Left renal pelvis (tissue), 4 donors: ENCODE measurements at regions not wholly inside any gene's neighbourhood (a gene's known extent, or its start where the extent isn't known, plus 50 kb on each side); places are given as distances from the start of the nearest gene placed in this dataset.
"Not testable (repeated sequence)": the region's sequence is repeated elsewhere in the genome, so short reads cannot be mapped to it uniquely, and the experiment has no call there.

Experiments
- DNase-seq, 4 donors: peaks; one replicate each; pipeline ENCODE4 v3.0.0-alpha.2; 2013; ENCODE audit warnings: low read depth in 4 of 4, low spot score in 3 of 4

DNA sequence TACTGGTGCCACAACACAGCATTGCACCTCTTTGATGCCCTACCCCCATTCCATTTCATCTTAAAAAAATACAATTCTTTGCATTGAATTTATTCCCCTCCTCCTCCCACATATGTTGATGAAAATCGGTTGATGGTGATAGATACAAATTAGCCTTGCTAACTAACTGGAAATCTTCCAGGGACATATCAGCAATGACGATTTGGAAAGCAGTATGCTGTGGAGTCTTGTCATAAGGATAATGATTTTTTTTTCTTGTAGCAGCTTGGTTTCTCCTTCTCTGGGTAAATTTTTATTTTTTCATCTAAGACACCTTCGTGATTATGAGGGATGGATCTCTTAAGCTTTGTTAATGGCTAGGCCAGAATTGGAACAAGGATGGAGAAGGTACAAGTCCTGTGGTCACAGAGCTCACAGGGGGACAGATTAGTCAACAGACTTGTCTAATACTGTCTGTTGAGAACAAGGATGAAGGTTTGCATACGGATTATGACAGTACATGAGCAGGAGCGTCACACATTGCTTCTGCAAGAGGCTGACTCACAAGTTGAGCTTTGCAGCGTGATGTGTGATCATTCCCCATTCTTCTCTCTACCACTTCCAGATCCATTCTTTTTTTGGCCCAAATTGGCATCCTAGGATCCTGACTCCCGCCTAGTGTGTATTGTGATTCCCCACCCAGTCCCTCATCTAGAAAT, 233.1 kb upstream of the FERMT1 start:
- no peak for DNase-seq

DNA sequence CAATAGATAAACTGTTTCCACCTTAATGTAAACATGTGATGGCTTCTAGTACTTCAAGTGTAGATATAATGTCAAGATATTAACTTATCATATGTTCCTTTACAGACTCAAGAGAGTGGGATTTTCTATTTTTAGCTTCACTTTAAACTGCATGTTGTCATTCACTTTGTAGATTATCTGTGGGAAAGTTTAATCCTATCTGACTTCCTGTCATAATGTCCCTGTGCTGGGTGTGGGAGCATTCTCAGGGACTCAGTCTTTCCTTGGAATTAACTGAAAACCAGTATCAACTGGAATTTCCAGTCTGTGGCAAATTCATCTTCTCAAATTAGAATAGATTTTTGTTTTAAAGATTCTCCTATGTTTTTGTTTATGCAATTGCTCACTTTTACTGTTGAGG, 226.1 kb upstream of the FERMT1 start:
- no peak for DNase-seq

DNA sequence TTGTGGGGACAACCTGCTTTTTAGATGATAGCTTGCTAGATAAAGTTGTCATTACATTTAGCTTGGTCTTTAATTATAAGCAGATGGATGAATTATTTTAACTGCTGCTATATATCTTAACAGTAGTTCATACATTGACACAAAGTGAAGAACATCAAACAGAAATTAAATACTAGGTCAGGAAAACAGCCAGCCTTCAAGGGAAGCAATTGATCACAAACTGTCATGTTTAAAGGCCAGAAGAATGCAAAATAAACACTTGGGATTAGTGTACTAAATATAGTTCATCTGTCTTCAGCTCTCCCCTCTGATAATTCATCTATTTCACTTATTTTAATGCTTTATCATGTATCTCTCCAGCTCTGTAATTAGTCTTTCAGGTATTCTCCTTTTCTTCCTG, 225.1 kb upstream of the FERMT1 start:
- DNase-seq = no peak

DNA sequence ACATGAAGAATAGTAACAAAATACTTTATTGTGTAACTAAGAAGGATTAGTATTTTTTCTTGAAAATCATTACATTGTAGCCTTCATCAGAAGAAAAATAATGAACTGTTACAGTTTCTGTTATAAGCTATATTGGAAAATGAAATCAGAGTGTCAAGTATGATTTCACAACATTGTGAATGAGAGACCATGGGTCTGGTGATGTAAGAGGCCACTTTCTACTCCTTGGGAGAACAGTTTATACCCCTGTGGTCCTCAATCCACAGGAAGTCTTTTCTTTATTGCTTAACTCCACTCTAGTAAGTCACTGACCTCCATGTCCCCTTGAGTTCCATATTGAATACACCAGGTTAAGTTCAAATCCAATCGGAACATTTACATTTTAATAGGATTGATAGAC, 218.7 kb upstream of the FERMT1 start:
- DNase-seq = no peak

DNA sequence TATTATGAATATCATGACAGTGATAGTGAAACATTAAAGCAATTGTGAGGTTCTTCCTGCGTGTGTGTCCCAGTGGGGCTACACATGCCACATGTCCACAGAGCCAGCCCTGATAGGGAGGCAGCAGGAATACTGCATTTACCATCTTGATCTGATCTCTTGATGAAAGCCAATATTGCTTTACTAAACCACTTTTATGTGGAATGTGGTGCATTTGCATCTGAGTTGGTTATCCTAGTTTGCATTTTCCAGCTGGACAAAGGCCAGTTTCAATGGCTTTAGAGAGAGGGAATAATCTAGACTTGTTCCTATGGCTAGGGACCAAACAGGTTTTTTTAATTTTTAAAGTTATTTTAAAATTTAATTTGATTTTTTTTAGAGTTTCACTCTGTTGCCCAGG, 216.3 kb upstream of the FERMT1 start:
- DNase-seq = no peak

DNA sequence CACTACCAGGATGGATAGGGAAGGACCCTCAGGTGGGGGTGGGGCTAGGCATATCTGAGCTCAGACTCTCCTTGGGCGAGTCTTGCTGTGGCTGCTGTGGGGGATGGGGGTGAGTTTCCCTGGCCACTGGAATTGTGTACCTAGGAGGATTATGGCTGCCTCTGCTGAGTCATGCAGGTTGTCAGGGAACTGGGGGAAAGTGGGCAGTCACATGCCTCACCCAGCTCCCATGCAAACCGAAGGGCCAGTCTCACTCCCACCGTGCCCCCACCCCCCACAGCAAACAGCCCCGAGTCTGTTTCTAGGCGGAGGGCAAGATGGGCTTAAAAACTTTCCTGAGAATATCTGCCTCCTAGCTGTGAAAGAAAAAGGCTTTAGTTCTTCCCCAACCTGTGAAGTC, 210.3 kb upstream of the FERMT1 start:
- no peak for DNase-seq

DNA sequence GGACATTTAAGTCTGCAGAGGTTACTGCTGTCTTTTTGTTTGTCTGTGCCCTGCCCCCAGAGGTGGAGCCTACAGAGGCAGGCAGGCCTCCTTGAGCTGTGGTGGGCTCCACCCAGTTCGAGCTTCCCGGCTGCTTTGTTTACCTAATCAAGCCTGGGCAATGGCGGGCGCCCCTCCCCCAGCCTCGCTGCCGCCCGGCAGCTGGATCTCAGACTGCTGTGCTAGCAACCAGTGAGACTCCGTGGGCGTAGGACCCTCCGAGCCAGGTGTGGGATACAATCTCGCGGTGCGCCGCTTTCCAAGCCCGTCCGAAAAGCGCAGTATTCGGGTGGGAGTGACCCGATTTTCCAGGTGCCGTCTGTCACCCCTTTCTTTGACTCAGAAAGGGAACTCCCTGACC, 198.4 kb upstream of the FERMT1 start:
- not testable (repeated sequence) for DNase-seq

DNA sequence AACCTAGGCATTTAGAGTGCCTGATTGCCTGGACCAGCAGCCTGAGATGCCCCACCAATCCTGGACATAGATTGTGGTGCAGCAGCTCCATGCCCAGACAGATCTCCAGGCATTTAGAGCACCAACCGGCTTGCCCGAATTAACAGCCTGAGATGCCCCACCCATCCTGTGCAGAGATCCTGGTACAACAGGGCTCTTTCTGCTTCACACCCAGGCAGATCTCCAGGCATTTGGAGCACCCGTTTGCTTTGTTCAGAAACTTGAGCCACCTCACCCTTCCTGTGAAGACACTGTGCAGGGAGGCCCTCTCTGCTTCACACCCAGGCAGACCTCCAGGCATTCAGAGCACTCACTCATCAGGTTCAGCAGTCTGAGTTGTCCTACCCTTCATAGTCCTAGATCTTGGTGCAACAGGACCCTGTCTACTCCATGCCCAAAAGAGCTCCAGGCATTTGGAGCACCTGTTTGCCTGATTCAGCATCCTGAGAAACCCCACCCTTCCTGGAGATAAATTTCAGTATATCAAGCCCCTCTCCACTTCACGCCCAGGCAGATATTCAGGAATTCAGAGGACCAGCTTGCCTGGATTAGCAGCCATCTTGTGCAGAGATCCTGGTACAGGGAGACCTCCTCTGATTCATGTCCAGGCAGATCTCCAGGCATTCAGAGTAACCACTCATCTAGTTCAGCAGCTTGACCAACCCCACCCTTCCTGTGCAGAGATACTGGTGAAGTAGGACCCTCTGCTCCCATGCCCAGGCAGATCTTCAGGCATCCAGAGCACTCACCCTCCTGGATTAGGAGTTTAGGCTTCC, 189.2 kb upstream of the FERMT1 start:
- no peak for DNase-seq

DNA sequence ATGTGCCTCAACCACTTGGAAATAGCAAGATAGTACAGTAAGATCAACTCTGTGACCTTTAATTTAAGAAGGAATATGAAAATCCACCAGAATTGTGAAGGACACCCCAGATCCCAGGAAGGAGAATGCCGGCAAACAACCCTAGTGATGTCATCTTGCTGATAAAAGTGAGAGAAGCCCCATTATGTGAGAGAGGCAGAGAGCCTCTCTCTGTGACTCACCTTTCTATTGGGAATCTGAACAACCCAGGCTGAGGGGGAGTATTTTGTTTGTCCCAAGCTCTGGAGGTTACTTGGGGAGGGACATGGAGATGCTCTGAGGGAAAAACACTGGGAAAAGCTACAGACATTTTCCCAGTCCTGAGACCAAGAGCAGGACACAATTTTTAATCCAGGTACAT, 188.3 kb upstream of the FERMT1 start:
- DNase-seq = no peak

DNA sequence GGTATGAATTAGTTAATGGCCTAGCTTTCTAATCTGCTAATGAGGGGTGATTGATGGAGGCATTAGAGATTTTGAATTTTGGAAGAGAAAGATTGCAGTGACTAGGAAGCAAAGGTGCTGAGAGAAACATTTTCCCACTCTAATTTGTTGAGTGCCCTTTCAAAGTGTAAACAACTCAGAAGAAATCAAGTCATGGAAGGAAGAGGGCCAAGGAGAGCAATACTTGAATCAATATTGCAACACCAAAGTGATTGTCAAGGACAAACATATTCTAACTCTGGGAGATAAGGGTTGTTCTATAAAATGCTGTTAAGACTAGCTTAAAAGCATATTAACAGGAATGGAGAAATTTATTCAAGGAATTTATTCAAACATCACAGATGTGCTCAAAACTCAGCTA, 182.7 kb upstream of the FERMT1 start:
- no peak for DNase-seq

DNA sequence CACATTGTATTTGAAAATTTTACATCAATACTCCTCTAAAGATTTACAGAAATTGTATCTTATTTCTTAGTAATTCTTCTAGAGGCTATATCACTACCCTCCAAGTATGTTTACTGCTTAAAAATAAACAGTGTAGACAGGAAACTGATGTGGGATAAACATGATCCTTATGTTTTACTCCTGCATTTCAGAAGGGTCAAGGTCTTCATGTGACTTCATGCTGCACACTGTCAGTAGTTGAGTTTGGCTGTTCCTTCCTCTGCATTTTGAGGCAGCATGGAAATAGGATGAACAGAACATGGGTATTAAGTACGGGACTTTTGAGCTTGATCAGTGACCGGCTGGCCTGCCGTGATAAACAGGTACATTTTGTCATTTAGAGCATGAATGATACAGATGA, 179.2 kb upstream of the FERMT1 start:
- no peak for DNase-seq

DNA sequence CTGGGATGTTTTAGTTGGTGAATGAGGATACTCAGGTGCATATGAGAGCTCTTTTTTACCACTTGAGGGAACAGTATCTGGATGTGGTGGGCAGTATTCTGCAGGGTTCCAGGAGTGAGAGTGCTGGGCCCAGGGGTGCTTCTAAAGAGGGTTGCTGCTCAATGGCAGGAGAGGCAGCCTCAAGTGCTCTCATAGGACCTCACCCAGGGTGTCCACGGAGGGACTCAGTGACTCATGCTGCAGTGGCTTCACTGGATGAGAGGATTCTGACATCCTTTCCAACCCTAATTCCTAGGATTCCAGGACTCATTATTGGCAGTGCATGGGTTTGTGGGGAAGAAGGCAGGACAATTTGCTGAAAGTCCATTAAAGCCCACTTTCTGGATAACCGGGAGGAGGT, 176.6 kb upstream of the FERMT1 start:
- no peak for DNase-seq

DNA sequence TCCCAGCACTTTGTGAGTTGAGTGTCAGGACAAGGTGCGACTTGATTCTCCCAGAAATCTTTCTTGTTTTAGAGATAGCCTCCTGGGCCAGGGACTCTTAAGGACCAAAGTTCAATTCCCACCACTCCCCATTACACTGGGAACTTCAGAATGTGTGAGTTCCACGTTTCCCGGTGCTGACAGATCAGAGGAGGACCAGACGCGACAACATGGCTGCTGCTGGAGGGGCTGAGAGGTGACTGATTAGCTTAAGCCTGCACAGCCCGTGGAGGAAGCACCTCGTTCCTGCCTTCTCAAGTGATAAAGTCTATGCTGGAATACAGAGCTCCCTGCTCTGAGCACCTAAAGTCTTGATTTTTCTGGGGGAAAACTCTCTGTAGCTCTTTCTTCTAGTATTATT, 175.2 kb upstream of the FERMT1 start:
- DNase-seq = no peak

DNA sequence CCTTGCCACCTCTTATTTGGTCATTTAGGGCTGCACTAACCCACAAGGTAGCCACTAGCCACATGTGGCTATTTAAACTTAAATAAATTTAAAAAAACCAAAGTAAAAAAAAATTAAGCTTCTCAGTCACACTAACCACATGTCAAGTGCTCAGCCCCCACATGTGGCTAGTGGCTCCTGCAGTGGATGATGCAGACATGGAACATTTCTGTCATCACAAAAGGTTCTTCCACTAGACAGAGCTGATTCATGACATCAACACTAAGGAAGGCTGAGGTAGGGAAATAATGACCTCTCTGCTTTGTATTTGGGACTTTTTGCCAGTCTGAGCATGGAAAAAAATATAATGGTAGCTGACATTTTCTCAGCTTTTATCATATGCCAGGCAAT, 173.0 kb upstream of the FERMT1 start:
- DNase-seq = no peak

DNA sequence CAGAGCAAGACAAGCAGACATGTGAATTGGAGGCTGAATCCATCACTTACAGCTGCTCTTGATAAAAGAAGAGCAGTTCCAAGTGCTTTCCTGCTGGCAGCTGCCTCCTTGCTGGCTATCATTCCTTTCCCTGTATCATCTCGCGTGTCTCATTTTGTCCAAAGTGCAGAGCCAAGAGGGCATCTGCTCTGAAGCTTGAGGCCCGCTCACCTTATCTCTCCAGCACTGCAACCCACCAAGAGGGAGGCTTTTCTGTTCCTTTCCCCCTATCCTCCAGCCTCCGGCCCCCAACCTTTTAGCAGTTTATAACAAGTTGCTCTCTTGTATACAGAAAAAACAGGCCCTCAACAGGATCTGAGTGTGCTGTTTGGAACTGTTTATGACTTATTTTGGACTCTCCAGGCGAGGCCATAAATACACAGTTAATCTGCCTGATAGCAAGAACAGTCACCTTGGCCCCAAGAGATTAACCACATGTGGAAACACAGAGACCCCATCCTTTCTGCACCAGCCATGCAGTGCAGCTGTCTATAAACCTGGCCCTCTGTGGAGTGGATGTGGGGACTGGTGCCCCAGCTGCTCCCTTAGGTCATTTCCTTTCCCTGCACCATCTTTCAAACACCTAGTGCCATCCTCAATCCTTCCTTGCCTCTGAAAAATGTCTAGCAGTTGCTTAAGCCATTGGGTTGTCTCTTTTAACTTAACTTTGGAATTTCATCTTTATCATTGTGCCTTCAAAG, 172.5 kb upstream of the FERMT1 start:
- no peak for DNase-seq

DNA sequence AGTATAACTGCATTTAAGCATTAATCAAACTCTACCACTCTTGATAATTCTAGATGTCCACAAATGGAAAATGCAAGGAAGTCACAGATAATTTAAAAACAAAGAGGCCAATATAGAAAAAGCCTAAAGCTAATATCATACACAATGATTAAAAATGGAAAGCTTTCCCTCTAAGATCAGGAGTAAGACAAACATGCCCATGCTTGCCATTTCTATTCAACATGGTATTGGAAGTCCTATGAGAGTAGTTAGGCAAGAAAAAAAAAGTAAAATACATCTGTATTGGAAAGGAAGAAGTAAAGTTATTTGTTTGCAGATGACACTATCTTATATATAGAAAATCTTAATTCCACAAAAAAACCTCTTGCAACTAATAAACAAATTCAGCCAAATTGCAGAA, 164.6 kb upstream of the FERMT1 start:
- no peak for DNase-seq

DNA sequence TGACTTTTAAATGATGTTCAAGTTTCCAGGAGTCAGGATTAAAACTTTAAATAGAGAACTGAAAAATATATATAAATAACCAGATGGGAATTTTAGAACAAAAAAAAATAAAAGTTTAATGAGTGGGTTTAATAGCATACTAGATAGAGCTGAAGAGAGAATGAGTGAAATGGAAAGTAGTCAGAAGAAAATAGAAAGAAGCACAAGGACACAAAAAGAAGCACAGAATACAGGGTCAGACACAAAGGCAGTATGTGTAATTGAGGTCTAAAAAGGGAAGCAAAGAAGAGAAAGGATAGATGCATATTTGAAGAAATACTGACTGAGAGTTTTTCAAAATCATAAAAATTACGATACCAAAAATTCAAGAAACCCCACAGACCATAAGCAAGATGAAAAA, 159.8 kb upstream of the FERMT1 start:
- no peak for DNase-seq

DNA sequence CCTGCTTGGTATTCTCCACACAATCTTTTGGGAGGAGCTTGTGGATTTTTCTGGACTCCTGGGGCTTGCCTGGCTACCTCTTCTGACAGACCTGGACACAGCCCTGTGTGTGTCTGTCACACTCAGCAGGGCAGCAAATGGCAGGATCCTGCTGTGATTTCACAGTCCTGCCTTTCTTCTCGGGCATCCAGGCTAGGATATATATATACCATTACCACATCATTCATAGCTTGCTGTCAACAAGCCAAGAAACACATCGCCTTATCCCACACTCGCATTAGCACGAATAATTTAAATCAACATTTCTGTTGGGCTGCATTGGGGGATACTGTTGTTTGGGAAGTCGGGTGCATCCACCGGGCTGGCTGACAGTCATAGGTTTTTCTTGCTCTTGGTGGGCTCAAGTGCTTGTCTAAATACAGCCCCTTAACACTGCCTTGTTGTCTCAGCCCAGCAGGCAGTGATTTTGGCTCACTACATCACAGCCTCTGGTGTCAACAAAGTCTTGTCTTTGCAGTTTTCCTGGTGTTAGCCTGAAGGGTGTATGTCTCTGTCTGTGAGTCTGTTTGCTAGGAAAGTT, 154.9 kb upstream of the FERMT1 start:
- no peak for DNase-seq

DNA sequence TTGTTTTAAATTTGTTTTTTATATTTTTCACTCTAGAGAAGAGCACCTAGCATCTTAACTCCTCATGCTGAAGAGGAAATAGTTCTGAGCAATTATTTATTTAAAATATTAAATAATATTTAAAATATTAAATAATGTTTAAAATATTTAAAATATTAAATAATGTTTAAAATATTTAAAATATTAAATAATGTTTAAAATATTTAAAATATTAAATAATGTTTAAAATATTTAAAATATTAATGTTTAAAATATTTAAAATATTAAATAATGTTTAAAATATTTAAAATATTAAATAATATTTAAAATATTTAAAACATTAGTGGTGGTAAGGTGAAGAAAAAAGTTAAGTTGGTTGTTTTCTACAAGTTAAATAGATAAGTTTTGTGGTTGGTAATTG, 147.6 kb upstream of the FERMT1 start:
- not testable (repeated sequence) for DNase-seq

DNA sequence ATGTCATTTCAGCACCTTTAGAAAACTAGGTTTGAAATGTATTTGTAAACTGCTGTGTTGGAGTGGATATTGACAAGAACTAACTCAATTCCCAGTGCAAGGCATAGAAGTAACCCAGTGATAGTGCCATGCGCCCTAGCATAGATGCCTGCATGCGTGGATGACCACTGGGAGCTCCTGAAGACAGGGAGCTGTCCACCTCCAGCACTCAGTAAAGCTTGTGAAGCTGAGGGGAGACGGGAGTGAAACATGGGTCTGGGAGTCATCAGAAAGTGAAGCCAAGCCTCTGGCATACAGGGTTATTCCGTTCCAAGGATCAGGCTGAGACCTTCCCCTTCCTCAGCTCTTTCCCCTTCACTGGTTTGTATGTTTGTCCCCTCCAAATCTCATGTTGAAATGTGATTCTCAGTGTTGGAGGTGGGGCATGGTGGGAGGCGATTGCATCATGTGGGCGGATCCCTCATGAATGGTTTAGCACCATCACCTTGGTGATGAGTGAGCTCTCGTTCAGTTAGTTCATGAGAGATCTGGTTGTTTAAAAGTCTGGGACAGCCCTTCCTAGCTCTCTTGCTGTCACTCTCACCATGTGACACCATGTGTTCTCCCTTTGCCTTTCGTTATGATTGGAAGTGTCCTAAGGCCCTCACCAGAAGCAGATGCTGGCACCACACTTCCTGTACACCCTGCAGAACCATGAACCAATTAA, 146.5 kb upstream of the FERMT1 start:
- no peak for DNase-seq
